H1 (cell line): ENCODE measurements at regions not wholly inside any gene's neighbourhood (a gene's known extent, or its start where the extent isn't known, plus 50 kb on each side); places are given as distances from the start of the nearest gene placed in this dataset.

Experiments
- CEBPB ChIP-seq: IDR thresholded peaks from 2 replicates; pipeline ENCODE4 v1.6.1; 2012; ENCODE audit warnings: low read depth, low read length
- EZH2 ChIP-seq: fragments of 200-600 bp; sonication (generic); IDR thresholded peaks from 2 replicates; pipeline ENCODE4 v1.7.1; 2012; ENCODE audit warnings: low read depth, mild to moderate bottlenecking, moderate library complexity, low read length, inconsistent platforms; ENCODE audit not compliant: severe bottlenecking
- HDAC2 ChIP-seq, 2 experiments: fragments of 300-600 bp in 1 of 2; sonication (generic) in 1 of 2; IDR thresholded peaks; 2 replicates each; pipeline ENCODE4 v1.6.1; 2011 to 2012; ENCODE audit warnings: low read depth in 2 of 2, low read length in 2 of 2, mild to moderate bottlenecking in 2 of 2, moderate library complexity in 2 of 2, borderline replicate concordance in 1 of 2, inconsistent platforms in 1 of 2
- JUN ChIP-seq: IDR thresholded peaks from 2 replicates; pipeline ENCODE4 v1.6.1; 2011; ENCODE audit warnings: low read depth, mild to moderate bottlenecking, improper control_type of control experiment, low read length
- NRF1 ChIP-seq: IDR thresholded peaks from 2 replicates; pipeline ENCODE4 v1.6.1; 2011; ENCODE audit warnings: mild to moderate bottlenecking, low read depth, low read length, improper control_type of control experiment
- TAF1 ChIP-seq: IDR thresholded peaks from 2 replicates; pipeline ENCODE4 v1.6.1; 2011; ENCODE audit warnings: mild to moderate bottlenecking, low read depth, low read length
- TCF12 ChIP-seq: IDR thresholded peaks from 2 replicates; pipeline ENCODE4 v1.6.1; 2011; ENCODE audit warnings: low read depth, mild to moderate bottlenecking, low read length
- YY1 ChIP-seq: IDR thresholded peaks from 2 replicates; pipeline ENCODE4 v1.6.1; 2011; ENCODE audit warnings: low read depth, mild to moderate bottlenecking, low read length
- ZNF274 ChIP-seq: IDR thresholded peaks from 2 replicates; pipeline ENCODE4 v1.7.0; 2012; ENCODE audit warnings: low read length, borderline replicate concordance; ENCODE audit errors: extremely low read depth
- TF ChIP-seq, protein P1 (sequence below), 3 experiments: IDR thresholded peaks; 1 replicate in 2 of 3; 2 replicates in 1 of 3; pipeline versions ENCODE4 v1.5.1 to v1.6.1; 2011; ENCODE audit warnings: low read length in 3 of 3, mild to moderate bottlenecking in 3 of 3, inconsistent platforms in 2 of 3, low read depth in 1 of 3, moderate library complexity in 1 of 3; ENCODE audit not compliant: insufficient read depth in 1 of 3; ENCODE audit errors: control extremely low read depth in 1 of 3
- TF ChIP-seq, protein P2 (sequence below): IDR thresholded peaks from 2 replicates; pipeline ENCODE4 v1.6.1; 2012; ENCODE audit warnings: inconsistent platforms
- TF ChIP-seq, protein P3 (sequence below): IDR thresholded peaks from 2 replicates; pipeline ENCODE4 v1.6.1; 2012; ENCODE audit warnings: low read length, inconsistent platforms

DNA sequence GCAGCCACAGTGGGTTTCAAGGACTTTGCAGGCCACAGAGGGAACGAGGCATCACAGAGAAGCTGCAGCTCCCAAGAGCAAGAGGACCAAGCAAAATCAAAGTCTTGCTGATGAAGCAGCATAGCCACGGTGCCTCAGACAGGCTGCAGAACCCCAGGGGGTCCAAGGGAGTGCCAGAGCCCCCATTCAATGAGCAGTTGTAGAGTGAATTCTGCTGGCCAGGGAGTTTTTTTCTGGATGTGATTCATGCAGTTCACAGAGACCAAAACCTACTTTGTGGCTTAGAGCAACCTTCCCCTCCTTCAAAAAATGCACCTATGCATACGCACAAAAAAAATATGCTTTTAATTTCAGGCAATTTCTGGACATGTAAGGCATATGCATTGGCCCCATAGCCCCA lies 409.0 kb downstream of the VPS13C start:
- TF ChIP-seq, protein P1, sequence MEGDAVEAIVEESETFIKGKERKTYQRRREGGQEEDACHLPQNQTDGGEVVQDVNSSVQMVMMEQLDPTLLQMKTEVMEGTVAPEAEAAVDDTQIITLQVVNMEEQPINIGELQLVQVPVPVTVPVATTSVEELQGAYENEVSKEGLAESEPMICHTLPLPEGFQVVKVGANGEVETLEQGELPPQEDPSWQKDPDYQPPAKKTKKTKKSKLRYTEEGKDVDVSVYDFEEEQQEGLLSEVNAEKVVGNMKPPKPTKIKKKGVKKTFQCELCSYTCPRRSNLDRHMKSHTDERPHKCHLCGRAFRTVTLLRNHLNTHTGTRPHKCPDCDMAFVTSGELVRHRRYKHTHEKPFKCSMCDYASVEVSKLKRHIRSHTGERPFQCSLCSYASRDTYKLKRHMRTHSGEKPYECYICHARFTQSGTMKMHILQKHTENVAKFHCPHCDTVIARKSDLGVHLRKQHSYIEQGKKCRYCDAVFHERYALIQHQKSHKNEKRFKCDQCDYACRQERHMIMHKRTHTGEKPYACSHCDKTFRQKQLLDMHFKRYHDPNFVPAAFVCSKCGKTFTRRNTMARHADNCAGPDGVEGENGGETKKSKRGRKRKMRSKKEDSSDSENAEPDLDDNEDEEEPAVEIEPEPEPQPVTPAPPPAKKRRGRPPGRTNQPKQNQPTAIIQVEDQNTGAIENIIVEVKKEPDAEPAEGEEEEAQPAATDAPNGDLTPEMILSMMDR (IDR thresholded peaks at IDR 0.05; ENCODE audit: control extremely low read depth in 1 of 3, insufficient read depth in 1 of 3, low read depth in 1 of 3, low read length in 3 of 3) = no peak
- no peak for TF ChIP-seq ZNF274
- TF ChIP-seq NRF1 = no peak
- no peak for TF ChIP-seq CEBPB
- no peak for TF ChIP-seq EZH2
- no peak for TF ChIP-seq YY1
- no peak for TF ChIP-seq TCF12
- TF ChIP-seq, protein P2, sequence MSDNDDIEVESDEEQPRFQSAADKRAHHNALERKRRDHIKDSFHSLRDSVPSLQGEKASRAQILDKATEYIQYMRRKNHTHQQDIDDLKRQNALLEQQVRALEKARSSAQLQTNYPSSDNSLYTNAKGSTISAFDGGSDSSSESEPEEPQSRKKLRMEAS = no peak
- TF ChIP-seq, protein P3, sequence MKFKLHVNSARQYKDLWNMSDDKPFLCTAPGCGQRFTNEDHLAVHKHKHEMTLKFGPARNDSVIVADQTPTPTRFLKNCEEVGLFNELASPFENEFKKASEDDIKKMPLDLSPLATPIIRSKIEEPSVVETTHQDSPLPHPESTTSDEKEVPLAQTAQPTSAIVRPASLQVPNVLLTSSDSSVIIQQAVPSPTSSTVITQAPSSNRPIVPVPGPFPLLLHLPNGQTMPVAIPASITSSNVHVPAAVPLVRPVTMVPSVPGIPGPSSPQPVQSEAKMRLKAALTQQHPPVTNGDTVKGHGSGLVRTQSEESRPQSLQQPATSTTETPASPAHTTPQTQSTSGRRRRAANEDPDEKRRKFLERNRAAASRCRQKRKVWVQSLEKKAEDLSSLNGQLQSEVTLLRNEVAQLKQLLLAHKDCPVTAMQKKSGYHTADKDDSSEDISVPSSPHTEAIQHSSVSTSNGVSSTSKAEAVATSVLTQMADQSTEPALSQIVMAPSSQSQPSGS = no peak
- TF ChIP-seq TAF1 = no peak
- TF ChIP-seq JUN = no peak
- TF ChIP-seq HDAC2 (IDR thresholded peaks at IDR 0.05; ENCODE audit: borderline replicate concordance in 1 of 2, low read depth in 2 of 2, low read length in 2 of 2) = no peak
